ENCODE measurements at regions not wholly inside any gene's neighbourhood (a gene's known extent, or its start where the extent isn't known, plus 50 kb on each side); places are given as distances from the start of the nearest gene placed in this dataset.

GRCh38 chr11:11078344-11079086 lies 220.7 kb upstream of the ZBED5 start:
- TF ChIP-seq EP300 (IDR thresholded peaks at IDR 0.05; ENCODE audit: borderline replicate concordance) (no peak), RAD21 (IDR thresholded peaks at IDR 0.05; ENCODE audit: low read depth) (peak; percentile 36; the same call in 1 of the 2 replicates), MAX (IDR thresholded peaks at IDR 0.05) (no peak), EGR1 (IDR thresholded peaks at IDR 0.05) (no peak), TCF12 (IDR thresholded peaks at IDR 0.05; ENCODE audit: low read depth) (no peak)
- TF ChIP-seq, protein P1, sequence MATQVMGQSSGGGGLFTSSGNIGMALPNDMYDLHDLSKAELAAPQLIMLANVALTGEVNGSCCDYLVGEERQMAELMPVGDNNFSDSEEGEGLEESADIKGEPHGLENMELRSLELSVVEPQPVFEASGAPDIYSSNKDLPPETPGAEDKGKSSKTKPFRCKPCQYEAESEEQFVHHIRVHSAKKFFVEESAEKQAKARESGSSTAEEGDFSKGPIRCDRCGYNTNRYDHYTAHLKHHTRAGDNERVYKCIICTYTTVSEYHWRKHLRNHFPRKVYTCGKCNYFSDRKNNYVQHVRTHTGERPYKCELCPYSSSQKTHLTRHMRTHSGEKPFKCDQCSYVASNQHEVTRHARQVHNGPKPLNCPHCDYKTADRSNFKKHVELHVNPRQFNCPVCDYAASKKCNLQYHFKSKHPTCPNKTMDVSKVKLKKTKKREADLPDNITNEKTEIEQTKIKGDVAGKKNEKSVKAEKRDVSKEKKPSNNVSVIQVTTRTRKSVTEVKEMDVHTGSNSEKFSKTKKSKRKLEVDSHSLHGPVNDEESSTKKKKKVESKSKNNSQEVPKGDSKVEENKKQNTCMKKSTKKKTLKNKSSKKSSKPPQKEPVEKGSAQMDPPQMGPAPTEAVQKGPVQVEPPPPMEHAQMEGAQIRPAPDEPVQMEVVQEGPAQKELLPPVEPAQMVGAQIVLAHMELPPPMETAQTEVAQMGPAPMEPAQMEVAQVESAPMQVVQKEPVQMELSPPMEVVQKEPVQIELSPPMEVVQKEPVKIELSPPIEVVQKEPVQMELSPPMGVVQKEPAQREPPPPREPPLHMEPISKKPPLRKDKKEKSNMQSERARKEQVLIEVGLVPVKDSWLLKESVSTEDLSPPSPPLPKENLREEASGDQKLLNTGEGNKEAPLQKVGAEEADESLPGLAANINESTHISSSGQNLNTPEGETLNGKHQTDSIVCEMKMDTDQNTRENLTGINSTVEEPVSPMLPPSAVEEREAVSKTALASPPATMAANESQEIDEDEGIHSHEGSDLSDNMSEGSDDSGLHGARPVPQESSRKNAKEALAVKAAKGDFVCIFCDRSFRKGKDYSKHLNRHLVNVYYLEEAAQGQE (IDR thresholded peaks at IDR 0.05; ENCODE audit: low read depth): no peak

Data from Ishikawa (cell line).